HG03520 (cell line): ENCODE measurements at regions not wholly inside any gene's neighbourhood (a gene's known extent, or its start where the extent isn't known, plus 50 kb on each side); places are given as distances from the start of the nearest gene placed in this dataset.

Source experiments
- ATAC-seq: cut with Tn5 transposase; IDR thresholded peaks from one replicate; pipeline ENCODE4 v1.9.1; 2021; ENCODE audit warnings: mild to moderate bottlenecking, moderate library complexity; ENCODE audit not compliant: unreplicated experiment

DNA sequence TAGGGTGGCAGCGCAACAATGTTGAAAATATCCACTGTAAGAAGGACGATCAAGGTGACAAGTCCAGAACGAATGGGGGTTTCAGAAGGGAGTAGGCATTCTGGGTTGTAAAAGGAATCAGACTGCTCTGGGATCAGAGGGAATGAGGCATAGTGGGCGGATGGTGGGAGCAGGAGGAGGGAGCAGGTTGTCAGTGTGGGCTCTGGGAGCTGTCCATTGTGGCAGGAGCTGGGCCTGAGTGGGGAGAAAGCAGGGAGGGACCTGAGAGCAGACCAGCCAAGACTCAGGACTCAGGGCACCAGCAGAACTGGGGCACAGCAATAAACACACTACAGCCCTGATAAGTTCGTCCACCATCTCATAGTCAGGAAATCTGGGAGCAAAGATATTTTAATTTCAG lies 292.6 kb upstream of the MKI67 start:
- no peak for ATAC-seq

DNA sequence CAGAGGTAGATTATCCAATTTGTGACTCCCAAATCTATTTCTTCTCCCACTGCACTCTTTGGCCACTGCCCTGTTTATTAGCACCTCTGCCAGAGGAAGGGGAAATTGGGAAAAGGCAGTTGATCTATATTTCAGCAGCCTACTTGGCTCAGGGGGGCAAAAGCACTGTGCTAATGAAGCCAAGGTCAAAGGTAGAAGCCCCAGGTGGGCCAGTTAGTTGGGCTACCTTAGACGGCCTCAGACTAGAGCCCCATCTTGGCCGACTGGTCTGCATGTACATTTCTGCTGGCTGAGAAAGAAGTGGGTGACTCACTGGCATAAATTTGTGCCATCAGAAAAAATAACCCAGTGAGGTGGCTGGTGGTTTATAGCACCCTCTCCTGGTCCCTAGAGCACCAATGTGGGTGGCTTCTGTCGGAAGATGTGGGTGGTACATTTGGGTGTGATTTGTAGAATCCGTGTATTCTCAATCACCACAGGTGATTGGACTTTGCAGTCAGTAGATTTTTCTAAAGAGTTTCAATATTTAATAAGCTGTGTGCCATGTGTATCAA lies 293.3 kb upstream of the MKI67 start:
- ATAC-seq: no peak

DNA sequence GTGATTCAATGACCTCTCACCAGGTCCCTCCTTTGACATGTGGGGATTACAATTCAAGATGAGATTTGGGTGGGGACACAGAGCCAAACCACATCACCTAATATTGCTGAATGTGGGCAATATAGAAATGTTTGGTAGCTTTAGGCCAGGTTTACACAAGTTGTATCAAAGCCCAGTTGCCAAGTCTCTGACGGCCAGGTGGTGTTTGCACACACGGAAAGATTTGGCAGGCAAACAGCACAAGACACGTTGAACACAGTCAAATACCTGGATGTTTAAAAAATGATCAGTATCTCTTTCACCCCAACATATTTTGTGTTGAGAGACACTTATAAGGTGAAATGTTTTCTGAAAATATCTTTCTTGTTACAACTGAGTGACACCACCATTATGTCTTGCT lies 294.4 kb upstream of the MKI67 start:
- no peak for ATAC-seq

DNA sequence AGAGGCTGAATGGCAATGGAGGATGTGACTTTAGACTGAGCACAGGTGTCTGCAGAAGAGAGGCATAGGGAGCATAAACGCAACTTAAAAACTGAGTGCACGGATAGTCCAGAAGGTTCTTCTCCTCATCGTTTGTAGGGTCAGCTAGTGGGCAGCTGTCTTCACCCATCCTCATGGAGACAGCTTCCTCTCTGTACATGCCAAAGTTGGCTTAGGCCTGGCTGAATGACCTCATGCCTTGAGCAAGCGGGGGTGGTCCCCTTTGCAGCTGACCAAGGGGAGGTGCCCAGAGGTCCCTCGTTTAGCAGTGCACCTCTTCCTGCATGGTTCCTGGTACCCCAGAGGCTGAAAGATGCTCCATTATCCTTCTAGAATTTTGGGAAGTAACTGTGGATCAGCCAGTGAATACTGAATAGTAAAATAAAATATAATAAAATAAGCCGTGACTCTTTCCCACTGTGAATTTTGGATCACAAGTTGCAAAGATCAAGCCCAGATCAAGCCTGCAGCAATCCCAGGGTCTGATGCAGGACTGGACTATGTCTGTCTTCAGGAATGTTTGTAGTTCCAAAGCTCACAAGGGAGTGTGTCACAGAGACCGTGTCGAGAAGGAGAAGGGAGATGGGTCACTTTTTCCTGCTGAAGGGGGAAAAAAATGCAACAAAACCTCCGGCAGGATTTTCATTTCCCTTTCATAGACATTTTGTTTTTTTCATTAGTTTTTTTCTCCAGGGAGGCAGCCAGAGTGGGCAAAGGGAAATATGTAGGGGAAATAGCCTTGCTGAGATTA lies 295.3 kb upstream of the MKI67 start:
- ATAC-seq: no peak

DNA sequence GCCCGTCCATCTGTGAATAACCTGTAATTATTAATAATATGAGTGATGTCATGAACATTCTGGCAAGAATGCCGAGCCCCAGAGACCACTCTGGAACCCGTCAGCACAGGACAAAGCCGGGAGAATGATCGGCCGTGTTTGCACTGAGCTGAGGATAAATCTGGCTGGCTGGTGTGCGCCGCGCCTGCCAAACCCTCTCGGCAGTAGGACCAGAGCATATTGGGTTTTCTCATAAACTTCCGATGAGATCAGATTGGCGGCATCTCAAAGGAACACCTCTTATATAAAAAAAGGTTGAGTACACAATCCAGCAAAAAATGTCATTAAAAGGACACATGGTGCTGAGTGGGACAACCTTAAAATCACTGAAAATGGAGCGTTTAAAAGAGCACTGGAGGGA lies 296.0 kb upstream of the MKI67 start:
- no peak for ATAC-seq

DNA sequence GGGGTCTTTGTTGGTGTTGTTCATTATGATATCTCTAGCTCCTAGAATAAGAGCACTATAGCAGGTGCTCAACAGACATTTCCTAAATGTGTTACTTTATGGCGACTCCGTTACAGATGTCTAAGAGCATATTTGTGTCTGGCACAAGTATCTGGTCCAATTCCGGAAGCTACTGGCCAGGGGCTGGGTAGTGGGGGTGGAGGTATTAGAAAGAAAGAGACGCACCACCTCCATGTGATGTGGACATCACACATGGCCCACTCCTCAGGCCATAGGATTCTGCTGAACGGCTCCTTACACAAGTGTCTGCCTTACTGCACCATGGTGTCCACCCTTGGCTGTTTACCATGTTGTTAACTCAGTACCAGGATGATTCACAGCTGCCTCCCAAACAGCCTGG lies 296.8 kb upstream of the MKI67 start:
- no peak for ATAC-seq

DNA sequence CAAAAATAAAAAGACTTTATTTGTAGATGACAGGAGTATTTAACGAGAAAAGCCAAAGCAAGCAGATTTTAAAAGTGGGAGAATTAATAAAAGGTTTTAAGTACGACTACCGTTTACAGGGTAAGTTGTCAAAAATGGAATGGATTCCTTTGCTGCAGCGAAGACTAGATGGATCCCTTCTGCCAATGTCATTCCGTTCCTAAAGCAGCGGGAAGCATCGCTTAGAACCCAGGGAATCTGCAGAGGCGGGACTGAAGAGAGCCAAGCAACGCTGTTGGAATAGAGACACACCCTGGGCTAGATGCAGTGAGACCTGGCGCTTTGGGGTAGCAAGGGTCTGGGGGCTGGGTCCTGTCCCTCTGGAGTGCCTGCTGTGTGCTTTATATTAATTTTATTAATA lies 303.1 kb upstream of the MKI67 start:
- ATAC-seq: no peak

DNA sequence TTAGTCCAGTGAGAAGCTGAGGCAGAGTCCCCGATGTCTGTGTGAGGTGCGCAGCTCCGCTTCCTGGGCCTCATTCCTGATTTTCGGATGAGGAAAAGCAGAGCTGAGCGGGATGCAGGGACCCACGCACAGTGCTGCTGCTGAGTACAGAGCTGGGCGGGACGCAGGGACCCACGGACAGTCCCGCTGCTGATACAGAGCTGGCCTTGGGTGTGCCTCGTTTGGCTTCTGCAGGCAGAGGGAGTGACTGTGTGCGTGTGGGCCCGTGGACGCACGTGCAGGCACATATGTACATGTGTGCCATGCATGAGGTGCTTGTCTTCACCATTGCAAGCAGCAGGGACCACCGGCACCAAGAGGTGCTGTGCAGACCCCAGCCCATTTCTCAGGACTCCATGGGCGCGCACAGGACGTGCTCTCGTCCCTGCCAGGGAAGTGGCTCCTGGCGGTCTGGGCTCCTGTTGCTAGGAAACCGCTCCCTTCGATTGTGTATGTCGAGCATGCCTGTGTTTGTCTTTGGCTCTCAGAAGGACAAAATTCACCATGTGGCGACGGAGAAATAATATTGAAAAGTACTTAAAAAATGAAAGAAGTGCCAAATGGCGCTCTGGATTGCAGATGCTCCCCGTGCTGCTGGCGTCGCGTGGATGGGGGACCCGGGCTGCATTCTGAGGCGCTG lies 303.8 kb upstream of the MKI67 start:
- no peak for ATAC-seq

DNA sequence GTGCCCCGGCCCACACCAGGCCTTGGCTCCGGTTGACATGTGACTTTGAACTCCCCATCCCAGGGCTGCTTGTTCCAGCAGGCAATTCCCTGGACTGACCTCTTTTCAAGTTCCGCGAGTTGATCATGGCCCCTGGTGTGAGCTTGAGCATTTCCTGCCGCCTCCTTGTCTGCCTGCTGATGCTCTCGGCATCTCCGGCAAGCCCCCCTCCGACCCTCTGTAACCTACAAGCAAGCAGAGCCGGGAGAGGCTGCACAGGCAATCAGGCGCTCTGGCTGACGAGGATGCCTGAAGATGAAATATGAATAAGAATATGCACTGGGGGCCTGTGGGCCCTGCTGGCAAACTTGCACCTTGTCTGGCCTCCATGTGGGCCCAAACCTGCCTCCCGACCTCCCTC lies 304.9 kb upstream of the MKI67 start:
- ATAC-seq: no peak

DNA sequence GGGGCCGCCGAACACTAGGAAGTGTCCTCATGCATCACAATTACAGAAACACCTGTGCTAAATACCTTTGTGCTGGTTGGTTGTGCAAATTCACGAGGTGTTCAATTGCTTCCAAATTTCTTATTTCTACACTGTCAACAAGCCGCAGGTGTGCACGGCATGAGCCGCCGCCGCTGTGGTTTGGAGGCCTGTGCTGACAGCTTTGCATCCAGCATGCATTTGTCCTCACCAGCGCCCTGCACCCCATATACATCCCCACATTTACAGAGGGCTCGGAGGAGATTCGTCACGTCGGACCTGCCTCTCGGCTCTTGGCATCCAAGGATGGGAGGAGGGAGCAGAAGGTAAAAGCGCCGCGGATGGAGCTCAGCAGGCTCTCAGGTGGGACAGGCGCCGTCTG lies 305.3 kb upstream of the MKI67 start:
- ATAC-seq: no peak

DNA sequence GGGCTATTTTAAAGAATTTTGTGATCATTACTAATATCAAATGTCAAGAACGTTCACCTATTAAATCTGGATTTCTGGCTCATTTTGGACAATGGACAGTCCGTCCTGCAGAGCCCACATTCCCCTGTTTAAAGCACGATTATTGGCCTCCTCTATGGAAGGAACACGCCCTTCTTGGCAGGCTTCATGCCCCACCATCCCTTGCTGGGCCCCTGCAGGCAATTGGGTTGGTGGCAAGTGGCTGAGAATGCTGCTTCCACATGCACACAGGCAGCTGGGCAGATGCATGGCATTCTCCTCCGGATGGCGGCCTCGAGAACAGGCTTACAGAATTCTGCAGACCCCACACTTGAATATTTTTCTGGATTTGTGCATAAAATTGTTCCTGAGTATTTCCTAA lies 305.8 kb upstream of the MKI67 start:
- ATAC-seq: no peak

DNA sequence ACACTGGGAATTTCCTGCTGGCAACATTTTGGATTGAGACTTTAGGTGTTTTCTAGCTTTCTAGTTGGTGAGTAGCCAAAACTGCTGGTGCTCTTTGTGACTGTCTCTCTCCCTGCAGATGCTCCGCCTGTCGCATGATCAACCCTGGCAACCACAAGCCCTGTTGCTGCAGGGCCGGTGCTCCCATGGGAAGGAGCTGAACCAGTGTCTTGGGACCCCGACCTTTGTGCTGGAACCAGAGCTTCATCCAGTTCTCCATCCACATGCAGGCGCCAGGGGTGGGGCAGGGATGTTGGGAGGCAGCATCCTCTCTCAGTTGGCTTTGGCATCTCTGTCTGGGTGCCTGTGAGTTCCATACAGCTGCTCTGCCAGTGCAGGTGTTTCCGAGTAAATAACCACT lies 306.2 kb upstream of the MKI67 start:
- ATAC-seq: no peak

DNA sequence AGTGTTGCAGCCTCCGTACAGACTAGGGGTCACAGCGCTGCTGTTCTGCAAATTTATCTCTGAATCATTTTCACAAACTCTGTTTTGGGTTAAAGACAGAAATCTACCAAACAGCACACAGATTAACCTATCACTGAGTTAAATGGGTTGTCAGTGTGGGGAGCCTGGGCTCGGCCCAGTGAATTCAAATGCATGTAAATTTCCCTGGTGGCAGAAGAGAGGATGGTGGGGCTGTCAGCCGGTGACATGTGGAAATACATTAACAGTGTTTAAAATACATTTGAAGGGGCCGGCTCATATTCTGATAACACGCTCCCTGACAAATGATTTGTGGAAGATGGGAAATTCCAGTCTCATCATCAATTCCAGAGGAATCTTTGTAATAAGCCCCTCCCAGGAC lies 309.6 kb upstream of the MKI67 start:
- no peak for ATAC-seq

DNA sequence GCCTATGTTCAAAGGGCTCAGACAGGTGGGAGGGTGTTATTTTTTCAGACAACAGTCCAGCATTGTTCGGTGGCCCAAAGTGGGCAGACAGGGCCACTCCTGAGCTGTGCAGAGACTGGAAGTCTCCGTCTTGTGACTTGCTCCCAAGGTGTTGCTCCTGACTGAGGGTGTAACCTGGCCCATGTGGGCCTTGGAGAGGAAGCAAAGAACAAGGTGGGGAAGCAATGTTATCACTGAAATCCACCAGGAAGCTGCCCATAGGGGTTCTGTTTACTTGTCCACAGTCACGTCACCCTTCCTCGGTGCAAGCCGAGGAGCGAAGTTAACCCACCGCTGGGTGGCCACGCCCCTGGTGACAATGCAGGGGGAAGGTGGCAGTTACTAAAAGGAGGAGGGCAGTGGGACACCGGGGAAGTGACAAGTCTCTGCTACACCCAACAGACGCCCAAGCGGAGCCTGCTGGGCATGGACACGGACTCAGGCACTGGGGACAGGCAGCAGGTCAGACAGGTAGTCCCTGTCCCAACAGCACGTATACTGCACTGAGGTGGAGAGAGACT lies 311.6 kb upstream of the MKI67 start:
- no peak for ATAC-seq

DNA sequence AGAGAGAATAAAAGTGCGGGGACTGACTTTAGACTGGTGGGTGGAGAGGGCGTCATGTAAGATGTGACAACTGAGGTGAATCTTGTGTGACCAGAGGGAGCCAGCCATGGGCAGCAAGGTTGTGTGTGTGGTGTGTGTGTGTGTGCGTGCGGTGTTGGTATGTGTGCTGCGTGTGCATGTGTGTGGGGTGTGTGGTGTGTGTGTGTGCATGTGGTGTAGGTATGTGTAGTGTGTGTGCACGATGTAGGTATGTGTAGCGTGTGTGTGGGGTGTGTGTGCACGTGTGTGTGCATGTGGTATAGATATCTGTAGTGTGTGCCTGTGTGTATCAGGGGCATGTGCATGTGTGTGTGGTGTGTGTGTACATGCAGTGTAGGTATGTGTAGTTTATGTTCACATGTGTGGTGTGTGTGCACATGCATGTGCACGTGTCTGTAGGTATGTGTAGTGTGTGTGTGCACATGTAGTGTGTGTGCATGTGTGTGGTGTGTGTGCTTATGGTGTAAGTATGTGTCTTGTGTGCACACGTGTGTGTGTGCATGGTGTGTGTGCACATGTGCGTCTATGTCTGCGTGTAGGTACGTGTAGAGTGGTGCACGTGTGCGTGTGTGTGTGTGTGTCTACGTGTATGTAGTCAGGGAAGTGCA lies 312.3 kb upstream of the MKI67 start:
- no peak for ATAC-seq

DNA sequence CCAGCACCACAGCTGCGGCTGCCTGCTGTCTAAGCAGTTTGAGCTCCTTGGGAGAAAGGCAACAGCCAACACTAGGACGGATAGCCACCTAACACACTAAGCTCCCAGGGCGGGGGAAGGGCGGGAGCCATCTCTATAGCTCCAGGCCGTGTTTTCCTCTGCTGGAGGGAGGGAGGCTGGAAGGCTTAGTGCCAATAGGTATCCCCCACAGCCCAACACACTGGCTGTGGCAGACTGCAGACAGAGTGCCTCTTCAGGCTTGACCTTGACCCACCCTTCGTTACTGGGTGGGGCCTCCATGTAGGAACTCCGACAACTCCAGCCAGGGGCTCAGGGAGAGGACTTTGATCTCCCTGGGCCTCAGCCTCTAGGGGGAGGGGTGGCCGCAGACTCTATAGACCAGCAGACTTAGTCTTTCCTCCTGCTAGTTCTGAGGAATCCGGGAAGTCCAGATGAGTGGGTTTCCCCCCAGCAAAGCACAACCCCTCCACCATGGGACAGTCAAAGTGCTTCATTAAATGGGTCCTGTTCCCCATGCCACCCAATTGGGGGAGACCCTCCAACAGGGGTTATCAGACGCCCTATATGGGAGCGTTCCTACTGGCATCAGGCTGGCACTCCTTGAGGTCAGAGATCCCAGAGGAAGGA lies 314.4 kb upstream of the MKI67 start:
- no peak for ATAC-seq

DNA sequence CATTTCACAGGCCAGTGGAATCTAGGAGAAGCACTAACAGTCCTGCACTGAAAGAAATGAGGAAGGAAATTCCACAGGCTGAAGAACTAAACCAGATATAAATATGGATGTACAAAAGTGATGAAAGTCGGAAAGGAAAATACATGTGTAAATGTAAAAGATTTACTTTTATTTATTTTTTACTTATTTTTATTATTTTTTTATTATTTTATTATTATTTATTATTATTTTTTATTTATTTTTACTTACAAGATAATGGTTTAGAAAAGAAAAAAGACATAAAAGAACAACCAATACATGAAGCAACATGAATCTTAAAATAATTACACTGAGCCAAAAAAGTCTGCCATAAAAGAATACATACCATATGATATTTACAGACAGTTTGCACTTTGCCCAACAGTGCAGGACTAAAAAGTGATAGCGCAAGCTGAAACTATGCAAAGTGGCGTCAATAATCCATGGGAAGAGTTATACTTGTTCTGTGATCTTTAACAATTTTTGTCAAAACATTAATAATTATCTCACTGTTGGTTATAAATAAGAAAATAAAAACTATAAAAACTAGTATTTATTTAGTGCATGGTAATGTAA lies 317.8 kb upstream of the MKI67 start:
- ATAC-seq: no peak

DNA sequence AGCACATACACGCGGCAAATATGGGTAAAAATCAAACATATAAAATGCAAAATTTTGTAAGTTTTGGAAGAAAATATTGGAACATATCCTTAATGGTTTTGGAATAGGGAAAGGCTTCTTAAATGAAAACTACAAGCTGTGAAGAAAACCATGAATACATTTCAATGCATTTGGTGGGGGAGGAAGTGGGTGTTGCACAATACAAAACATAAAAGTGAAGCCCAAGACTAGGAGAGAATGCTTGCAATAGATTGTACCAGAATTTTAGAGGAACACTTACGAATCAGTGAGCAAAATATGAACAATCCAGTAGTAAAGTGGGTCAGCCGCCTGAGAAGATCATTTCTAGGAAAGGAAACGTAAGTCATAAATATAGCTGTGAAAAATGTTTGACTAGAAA lies 322.6 kb upstream of the MKI67 start:
- ATAC-seq: no peak

DNA sequence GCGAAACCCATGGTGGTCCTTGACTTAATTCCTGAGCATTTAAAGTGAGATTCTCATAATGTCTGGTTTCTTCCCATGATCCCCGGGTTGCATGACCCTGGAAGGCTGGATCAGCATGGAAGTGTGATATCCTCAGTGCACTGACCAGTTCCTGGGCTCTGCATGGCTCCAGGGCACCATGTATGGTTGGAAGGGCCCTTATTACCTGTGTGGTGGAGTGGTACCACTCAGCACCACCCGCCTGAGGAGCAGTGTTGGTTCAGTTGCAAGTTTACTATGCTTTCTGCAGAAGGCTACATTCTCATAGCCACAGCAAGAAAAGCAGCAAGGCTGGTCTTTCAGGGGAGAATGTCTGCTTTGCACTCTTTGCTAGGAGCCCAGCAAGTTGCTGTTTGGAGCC lies 325.7 kb upstream of the MKI67 start:
- no peak for ATAC-seq

DNA sequence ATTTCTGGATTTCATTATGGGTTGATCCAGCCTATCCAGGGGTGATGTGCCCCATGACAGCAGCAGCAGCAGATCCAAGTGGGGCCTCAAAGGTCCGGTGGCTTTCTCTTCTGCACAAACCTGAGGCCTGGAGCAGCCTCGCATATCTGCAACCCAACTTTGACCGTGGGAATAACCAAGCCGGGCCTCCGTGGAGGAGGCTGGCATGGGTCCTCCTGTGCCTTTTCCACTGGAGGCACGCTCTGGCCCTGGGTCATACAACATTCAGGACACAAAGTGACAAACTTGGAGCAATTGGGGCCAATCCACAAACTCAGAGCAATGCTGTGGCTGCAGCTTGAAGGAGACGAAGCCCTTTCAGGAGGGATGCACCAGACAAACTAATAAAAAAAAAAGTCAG lies 330.0 kb upstream of the MKI67 start:
- ATAC-seq: no peak

DNA sequence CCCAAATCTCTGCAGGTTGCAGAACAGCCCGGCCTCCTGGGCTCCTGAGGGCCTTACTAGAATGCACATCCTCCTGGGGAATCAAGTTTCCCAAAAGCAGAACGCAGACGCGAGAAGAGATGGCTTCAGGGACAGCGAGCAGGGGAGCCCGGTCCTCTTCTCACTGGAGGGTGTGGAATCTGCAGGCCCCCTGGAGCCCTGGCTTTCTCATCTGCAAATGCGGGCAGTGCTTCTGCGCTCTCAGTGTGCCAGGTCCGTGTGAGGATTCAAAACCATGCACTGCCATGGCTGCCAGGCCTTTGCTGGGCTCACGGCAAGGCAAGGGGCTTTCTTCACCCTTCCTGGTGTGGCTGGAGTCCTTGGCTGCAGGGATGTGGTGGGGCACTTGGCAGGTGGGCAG lies 330.9 kb upstream of the MKI67 start:
- no peak for ATAC-seq
